BLaER1 (cell line): ENCODE measurements at regions not wholly inside any gene's neighbourhood (a gene's known extent, or its start where the extent isn't known, plus 50 kb on each side); places are given as distances from the start of the nearest gene placed in this dataset.

Experiments used
- H3K27ac ChIP-seq: shearing (Covaris generic); formaldehyde crosslinking; 2 replicates; pipeline ENCODE4 v1.8.1; 2022
- H3K27me3 ChIP-seq: shearing (Covaris generic); formaldehyde crosslinking; 2 replicates; pipeline ENCODE4 v1.8.1; 2022
- H3K36me3 ChIP-seq: shearing (Covaris generic); formaldehyde crosslinking; 2 replicates; pipeline ENCODE4 v1.8.1; 2022
- H3K4me1 ChIP-seq: shearing (Covaris generic); formaldehyde crosslinking; 2 replicates; pipeline ENCODE4 v1.8.1; 2022
- H3K4me2 ChIP-seq: shearing (Covaris generic); formaldehyde crosslinking; 2 replicates; pipeline ENCODE4 v1.8.1; 2022
- H3K4me3 ChIP-seq: shearing (Covaris generic); formaldehyde crosslinking; 2 replicates; pipeline ENCODE4 v1.8.1; 2022
- H3K9ac ChIP-seq: shearing (Covaris generic); formaldehyde crosslinking; 2 replicates; pipeline ENCODE4 v1.8.1; 2022
- H3K9me3 ChIP-seq: shearing (Covaris generic); formaldehyde crosslinking; 2 replicates; pipeline ENCODE4 v1.8.1; 2022
- H4K20me1 ChIP-seq: shearing (Covaris generic); formaldehyde crosslinking; 2 replicates; pipeline ENCODE4 v1.8.1; 2022
- Cebpa-rat ChIP-seq: shearing (Covaris generic); IDR thresholded peaks from 2 replicates; pipeline ENCODE4 v1.8.1; 2022

- Histone ChIP-seq H3K4me2 (no peak overlapping the region), H3K27ac (no peak overlapping the region), H3K9me3 (no peaks in the 10 kb centered on the region), H3K36me3 (no peaks in the 10 kb centered on the region), H3K4me3 (no peak overlapping the region), H3K4me1 (peaks cover 6% of the 10 kb centered on the region; the same call in 1 of the 2 replicates), H3K27me3 (no peaks in the 10 kb centered on the region), H3K9ac (no peak overlapping the region), H4K20me1 (no peaks in the 10 kb centered on the region)
- TF ChIP-seq Cebpa-rat: no peak
Measured at GRCh38 chr6:105644073-105644489, 241.2 kb upstream of the PREP start.

GRCh38 chr6:105642708-105643107 lies 239.8 kb upstream of the PREP start:
- Histone ChIP-seq H3K27ac (no peak overlapping the region), H3K4me3 (no peak overlapping the region), H4K20me1 (no peaks in the 10 kb centered on the region)

GRCh38 chr6:105641504-105641903 lies 238.6 kb upstream of the PREP start:
- TF ChIP-seq Cebpa-rat: no peak
- Histone ChIP-seq H3K9me3 (no peaks in the 10 kb centered on the region), H4K20me1 (no peaks in the 10 kb centered on the region), H3K4me1 (peaks cover 6% of the 10 kb centered on the region; the same call in 1 of the 2 replicates), H3K36me3 (no peaks in the 10 kb centered on the region), H3K9ac (no peak overlapping the region), H3K4me2 (no peak overlapping the region), H3K4me3 (no peak overlapping the region), H3K27ac (no peak overlapping the region), H3K27me3 (no peaks in the 10 kb centered on the region)

More at GRCh38 chr6:105642708-105643107, 239.8 kb upstream of the PREP start:
- Histone ChIP-seq H3K36me3 (no peaks in the 10 kb centered on the region), H3K4me2 (no peak overlapping the region), H3K27me3 (no peaks in the 10 kb centered on the region), H3K9me3 (no peaks in the 10 kb centered on the region), H3K9ac (no peak overlapping the region), H3K4me1 (peaks cover 6% of the 10 kb centered on the region; the same call in 1 of the 2 replicates)
- no peak for TF ChIP-seq Cebpa-rat

GRCh38 chr6:105639124-105639523 lies 236.2 kb upstream of the PREP start:
- H3K4me2 ChIP-seq: no peak overlapping the region
- no peak overlapping the region for H3K27ac ChIP-seq
- no peak overlapping the region for H3K4me3 ChIP-seq
- peaks cover 10% of the 10 kb centered on the region; the same call in 1 of the 2 replicates for H3K4me1 ChIP-seq
- no peaks in the 10 kb centered on the region for H4K20me1 ChIP-seq
- TF ChIP-seq Cebpa-rat: no peak
- no peaks in the 10 kb centered on the region for H3K9me3 ChIP-seq
- no peaks in the 10 kb centered on the region for H3K36me3 ChIP-seq
- H3K27me3 ChIP-seq: no peaks in the 10 kb centered on the region
- no peak overlapping the region for H3K9ac ChIP-seq

- TF ChIP-seq Cebpa-rat: no peak
- Histone ChIP-seq H4K20me1 (no peaks in the 10 kb centered on the region), H3K27ac (no peak overlapping the region), H3K4me2 (no peak overlapping the region), H3K4me1 (0 out of 2 replicates have a peak, but pooled peaks cover 4% of the 10 kb centered on the region), H3K9ac (no peak overlapping the region), H3K36me3 (no peaks in the 10 kb centered on the region), H3K27me3 (no peaks in the 10 kb centered on the region), H3K4me3 (no peak overlapping the region), H3K9me3 (no peaks in the 10 kb centered on the region; the same call in 1 of the 2 replicates)
Measured at GRCh38 chr6:105633814-105634213, 230.9 kb upstream of the PREP start.

GRCh38 chr6:105628156-105628860 lies 225.4 kb upstream of the PREP start:
- H3K4me3 ChIP-seq: no peak overlapping the region
- no peak for TF ChIP-seq Cebpa-rat
- no peaks in the 10 kb centered on the region for H3K4me1 ChIP-seq
- H3K9me3 ChIP-seq: no peaks in the 10 kb centered on the region; the same call in 1 of the 2 replicates
- H4K20me1 ChIP-seq: no peaks in the 10 kb centered on the region
- no peaks in the 10 kb centered on the region for H3K36me3 ChIP-seq
- H3K27ac ChIP-seq: no peak overlapping the region
- H3K9ac ChIP-seq: no peak overlapping the region
- no peaks in the 10 kb centered on the region for H3K27me3 ChIP-seq
- no peak overlapping the region for H3K4me2 ChIP-seq

GRCh38 chr6:105626295-105627158 lies 223.6 kb upstream of the PREP start:
- no peaks in the 10 kb centered on the region for H3K9me3 ChIP-seq
- H3K36me3 ChIP-seq: no peaks in the 10 kb centered on the region
- no peak for TF ChIP-seq Cebpa-rat
- no peaks in the 10 kb centered on the region for H4K20me1 ChIP-seq
- no peak overlapping the region for H3K9ac ChIP-seq
- no peak overlapping the region for H3K4me3 ChIP-seq
- no peak overlapping the region for H3K27ac ChIP-seq
- no peaks in the 10 kb centered on the region for H3K27me3 ChIP-seq
- H3K4me1 ChIP-seq: no peaks in the 10 kb centered on the region
- no peak overlapping the region for H3K4me2 ChIP-seq

- Histone ChIP-seq H3K4me2 (no peak overlapping the region), H3K36me3 (no peaks in the 10 kb centered on the region), H3K9ac (no peak overlapping the region), H3K4me3 (no peak overlapping the region), H3K27me3 (no peaks in the 10 kb centered on the region), H3K27ac (no peak overlapping the region), H3K4me1 (peaks cover 13% of the 10 kb centered on the region), H4K20me1 (no peaks in the 10 kb centered on the region), H3K9me3 (no peaks in the 10 kb centered on the region)
- no peak for TF ChIP-seq Cebpa-rat
Measured at GRCh38 chr6:105624021-105624420, 221.1 kb upstream of the PREP start.

GRCh38 chr6:105622226-105622625 lies 219.3 kb upstream of the PREP start:
- Histone ChIP-seq H3K4me1 (peaks cover 13% of the 10 kb centered on the region), H3K4me2 (no peak overlapping the region), H3K27ac (no peak overlapping the region), H4K20me1 (no peaks in the 10 kb centered on the region), H3K36me3 (no peaks in the 10 kb centered on the region), H3K4me3 (no peak overlapping the region), H3K9ac (no peak overlapping the region), H3K27me3 (no peaks in the 10 kb centered on the region), H3K9me3 (no peaks in the 10 kb centered on the region)
- no peak for TF ChIP-seq Cebpa-rat
